KMS-11 (cell line): ENCODE measurements at regions not wholly inside any gene's neighbourhood (a gene's known extent, or its start where the extent isn't known, plus 50 kb on each side); places are given as distances from the start of the nearest gene placed in this dataset.

Experiments used
- H2AFZ ChIP-seq: fragments of 200-600 bp; sonication (generic); 2 replicates; pipeline ENCODE4 v1.6.1; 2016; ENCODE audit warnings: antibody characterized with exemption, mixed run types, low read depth
- H3K27ac ChIP-seq: fragments of 200-600 bp; sonication (generic); 2 replicates; pipeline ENCODE4 v1.6.1; 2016; ENCODE audit warnings: mild to moderate bottlenecking, mixed run types
- H3K27me3 ChIP-seq: fragments of 200-600 bp; sonication (generic); 2 replicates; pipeline ENCODE4 v1.6.1; 2017; ENCODE audit warnings: mild to moderate bottlenecking, low read depth, mixed run types, moderate library complexity; ENCODE audit not compliant: insufficient read depth
- H3K36me3 ChIP-seq: fragments of 200-600 bp; sonication (generic); 2 replicates; pipeline ENCODE4 v1.6.1; 2017; ENCODE audit warnings: mild to moderate bottlenecking, mixed run types; ENCODE audit not compliant: insufficient read depth
- H3K4me1 ChIP-seq: fragments of 200-600 bp; sonication (generic); 2 replicates; pipeline ENCODE4 v1.6.1; 2016; ENCODE audit warnings: mild to moderate bottlenecking, low read depth, mixed run types; ENCODE audit not compliant: poor library complexity, severe bottlenecking
- H3K4me2 ChIP-seq: fragments of 200-600 bp; sonication (generic); 2 replicates; pipeline ENCODE4 v1.7.0; 2016; ENCODE audit warnings: mild to moderate bottlenecking, mixed run types
- H3K4me3 ChIP-seq: fragments of 200-600 bp; sonication (generic); IDR thresholded peaks from 2 replicates; pipeline ENCODE4 v1.6.1; 2017; ENCODE audit warnings: low read depth, low read length, mixed read lengths; ENCODE audit not compliant: insufficient read depth
- H3K79me2 ChIP-seq: fragments of 200-600 bp; sonication (generic); 2 replicates; pipeline ENCODE4 v1.6.1; 2016; ENCODE audit warnings: low read depth, mixed run types; ENCODE audit not compliant: insufficient read depth
- H3K9ac ChIP-seq: fragments of 200-600 bp; sonication (generic); 2 replicates; pipeline ENCODE4 v1.6.1; 2016; ENCODE audit warnings: mild to moderate bottlenecking, mixed run types
- H4K20me1 ChIP-seq: fragments of 200-600 bp; sonication (generic); 2 replicates; pipeline ENCODE4 v1.6.1; 2016; ENCODE audit warnings: mild to moderate bottlenecking, mixed run types; ENCODE audit not compliant: insufficient read depth
- TF ChIP-seq, protein P1 (sequence below): fragments of 200-600 bp; sonication (generic); conservative IDR thresholded peaks from 2 replicates; pipeline ENCODE4 v1.6.1; 2017; ENCODE audit warnings: low read depth, mild to moderate bottlenecking, antibody characterized with exemption, low read length, moderate library complexity, mixed read lengths

DNA sequence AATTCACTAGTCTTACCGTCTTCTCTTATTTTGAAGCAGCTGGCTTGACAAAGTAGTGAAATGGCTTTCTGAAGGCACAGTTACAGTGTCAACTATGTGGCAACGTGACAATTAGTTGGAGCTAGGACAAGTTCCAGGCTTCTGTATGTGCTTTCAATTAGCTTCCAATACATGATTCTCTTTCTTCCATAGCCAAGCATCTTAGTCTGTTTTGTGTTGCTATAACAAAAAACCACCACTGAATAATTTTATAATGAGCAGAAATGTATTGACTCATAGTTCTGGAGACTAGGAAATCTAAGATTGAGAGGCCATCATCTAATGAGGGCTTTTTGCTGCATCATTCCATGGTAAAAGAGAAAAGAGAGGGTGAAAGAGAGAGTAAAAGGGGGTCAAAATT, 365.1 kb upstream of the PLSCR5 start:
- Histone ChIP-seq H3K9ac (no peak overlapping the region), H3K4me3 (no peak overlapping the region), H3K27me3 (no peaks in the 10 kb centered on the region), H2AFZ (no peak overlapping the region), H3K79me2 (no peaks in the 10 kb centered on the region), H4K20me1 (no peaks in the 10 kb centered on the region), H3K27ac (no peak overlapping the region), H3K36me3 (no peaks in the 10 kb centered on the region; the same call in 1 of the 2 replicates), H3K4me1 (no peaks in the 10 kb centered on the region), H3K4me2 (no peak overlapping the region)
- TF ChIP-seq, protein P1, sequence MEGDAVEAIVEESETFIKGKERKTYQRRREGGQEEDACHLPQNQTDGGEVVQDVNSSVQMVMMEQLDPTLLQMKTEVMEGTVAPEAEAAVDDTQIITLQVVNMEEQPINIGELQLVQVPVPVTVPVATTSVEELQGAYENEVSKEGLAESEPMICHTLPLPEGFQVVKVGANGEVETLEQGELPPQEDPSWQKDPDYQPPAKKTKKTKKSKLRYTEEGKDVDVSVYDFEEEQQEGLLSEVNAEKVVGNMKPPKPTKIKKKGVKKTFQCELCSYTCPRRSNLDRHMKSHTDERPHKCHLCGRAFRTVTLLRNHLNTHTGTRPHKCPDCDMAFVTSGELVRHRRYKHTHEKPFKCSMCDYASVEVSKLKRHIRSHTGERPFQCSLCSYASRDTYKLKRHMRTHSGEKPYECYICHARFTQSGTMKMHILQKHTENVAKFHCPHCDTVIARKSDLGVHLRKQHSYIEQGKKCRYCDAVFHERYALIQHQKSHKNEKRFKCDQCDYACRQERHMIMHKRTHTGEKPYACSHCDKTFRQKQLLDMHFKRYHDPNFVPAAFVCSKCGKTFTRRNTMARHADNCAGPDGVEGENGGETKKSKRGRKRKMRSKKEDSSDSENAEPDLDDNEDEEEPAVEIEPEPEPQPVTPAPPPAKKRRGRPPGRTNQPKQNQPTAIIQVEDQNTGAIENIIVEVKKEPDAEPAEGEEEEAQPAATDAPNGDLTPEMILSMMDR = no peak

- no peaks in the 10 kb centered on the region for H3K36me3 ChIP-seq
- H3K4me2 ChIP-seq = no peak overlapping the region
- TF ChIP-seq, protein P1 = no peak
- H3K27me3 ChIP-seq = no peaks in the 10 kb centered on the region
- H4K20me1 ChIP-seq = no peaks in the 10 kb centered on the region
- no peak overlapping the region for H2AFZ ChIP-seq
- no peak overlapping the region for H3K27ac ChIP-seq
- H3K9ac ChIP-seq = no peak overlapping the region
- H3K79me2 ChIP-seq = no peaks in the 10 kb centered on the region
- H3K4me3 ChIP-seq = no peak overlapping the region
- no peaks in the 10 kb centered on the region for H3K4me1 ChIP-seq
These were observed 364.2 kb upstream of the PLSCR5 start for GRCh38 chr3:146969356-146969755.

DNA sequence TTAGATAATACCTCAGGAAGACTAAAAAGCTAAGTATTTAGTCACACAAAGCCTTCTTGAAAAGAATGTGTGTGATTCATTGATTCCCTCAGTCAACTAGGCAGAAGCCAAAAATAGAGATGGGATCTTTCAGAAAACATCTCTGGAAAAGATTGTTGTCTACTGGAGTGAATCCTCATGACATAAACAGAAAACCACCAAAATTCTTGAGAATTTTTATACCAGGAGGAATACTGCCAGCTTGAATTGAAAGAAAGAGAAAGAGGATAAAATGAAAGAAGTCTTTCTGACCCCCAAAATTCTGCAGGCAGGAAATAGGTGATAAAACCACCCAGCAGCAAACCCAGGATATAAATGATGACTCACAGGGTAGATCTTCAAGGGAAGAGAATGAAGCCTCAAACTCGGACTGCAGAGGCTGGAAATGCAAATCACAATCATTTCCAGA, 363.1 kb upstream of the PLSCR5 start:
- H3K4me3 ChIP-seq = no peak overlapping the region
- H3K4me1 ChIP-seq = no peaks in the 10 kb centered on the region
- H3K27me3 ChIP-seq = no peaks in the 10 kb centered on the region
- TF ChIP-seq, protein P1 = no peak
- no peaks in the 10 kb centered on the region for H4K20me1 ChIP-seq
- H3K9ac ChIP-seq = no peak overlapping the region
- no peaks in the 10 kb centered on the region for H3K36me3 ChIP-seq
- no peak overlapping the region for H2AFZ ChIP-seq
- no peaks in the 10 kb centered on the region for H3K79me2 ChIP-seq
- H3K27ac ChIP-seq = no peak overlapping the region
- H3K4me2 ChIP-seq = no peak overlapping the region

DNA sequence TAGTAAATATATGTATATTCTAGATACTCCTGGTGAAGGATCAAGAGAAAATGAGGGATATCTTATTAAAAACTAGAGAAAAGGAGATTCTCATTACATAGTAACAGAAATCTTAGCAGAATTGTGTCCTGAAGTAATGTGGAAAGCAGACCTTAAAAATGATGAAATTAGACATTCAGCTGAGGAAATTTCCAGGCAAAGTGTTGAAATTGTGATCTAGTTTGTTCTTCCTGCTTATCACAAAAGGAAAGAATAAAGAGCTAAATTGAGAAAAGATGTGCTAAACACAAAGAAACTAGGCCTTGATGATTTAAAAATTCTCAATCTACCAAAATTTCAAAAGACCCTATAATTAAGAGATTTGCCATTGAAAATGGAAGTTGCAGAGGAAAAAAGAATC, 362.6 kb upstream of the PLSCR5 start:
- H3K9ac ChIP-seq = no peak overlapping the region
- H3K36me3 ChIP-seq = no peaks in the 10 kb centered on the region
- H2AFZ ChIP-seq = no peak overlapping the region
- no peaks in the 10 kb centered on the region for H3K79me2 ChIP-seq
- no peak overlapping the region for H3K27ac ChIP-seq
- H4K20me1 ChIP-seq = no peaks in the 10 kb centered on the region
- TF ChIP-seq, protein P1 = no peak
- no peak overlapping the region for H3K4me2 ChIP-seq
- H3K27me3 ChIP-seq = no peaks in the 10 kb centered on the region
- H3K4me3 ChIP-seq = no peak overlapping the region
- no peaks in the 10 kb centered on the region for H3K4me1 ChIP-seq
